GM10266 (cell line): ENCODE measurements at regions not wholly inside any gene's neighbourhood (a gene's known extent, or its start where the extent isn't known, plus 50 kb on each side); places are given as distances from the start of the nearest gene placed in this dataset.
"Not testable (repeated sequence)": the region's sequence is repeated elsewhere in the genome, so short reads cannot be mapped to it uniquely, and the experiment has no call there.

Experiments
- DNase-seq: peaks from one replicate; pipeline ENCODE4 v3.0.0; 2012; ENCODE audit errors: extremely low spot score
- CTCF ChIP-seq: IDR thresholded peaks from 2 replicates; pipeline ENCODE4 v1.5.1; 2012; ENCODE audit warnings: mild to moderate bottlenecking, low read depth; ENCODE audit not compliant: control insufficient read depth, insufficient read depth; ENCODE audit errors: missing control alignments

GRCh38 chr5:104859437-104859836, 1296.8 kb upstream of the NUDT12 start:
- no peak for TF ChIP-seq CTCF

GRCh38 chr5:104852099-104852498, 1289.5 kb upstream of the NUDT12 start:
- DNase-seq = not testable (repeated sequence)

More at GRCh38 chr5:104859437-104859836, 1296.8 kb upstream of the NUDT12 start:
- no peak for DNase-seq

- TF ChIP-seq CTCF = no peak
- no peak for DNase-seq
Measured at GRCh38 chr5:104845541-104845940, 1283.0 kb upstream of the NUDT12 start.

- no peak for DNase-seq
- no peak for TF ChIP-seq CTCF
Measured at GRCh38 chr5:104843822-104844221, 1281.2 kb upstream of the NUDT12 start.

GRCh38 chr5:104840284-104840683, 1277.7 kb upstream of the NUDT12 start:
- no peak for TF ChIP-seq CTCF
- no peak for DNase-seq

- DNase-seq = not testable (repeated sequence)
Measured at GRCh38 chr5:104831515-104831914, 1268.9 kb upstream of the NUDT12 start.

- no peak for TF ChIP-seq CTCF
- no peak for DNase-seq
Measured at GRCh38 chr5:104821606-104822005, 1259.0 kb upstream of the NUDT12 start.

GRCh38 chr5:104817127-104817526, 1254.5 kb upstream of the NUDT12 start:
- no peak for DNase-seq
- no peak for TF ChIP-seq CTCF
